ENCODE measurements at regions not wholly inside any gene's neighbourhood (a gene's known extent, or its start where the extent isn't known, plus 50 kb on each side); places are given as distances from the start of the nearest gene placed in this dataset.
"Not testable (repeated sequence)": the region's sequence is repeated elsewhere in the genome, so short reads cannot be mapped to it uniquely, and the experiment has no call there.

DNA sequence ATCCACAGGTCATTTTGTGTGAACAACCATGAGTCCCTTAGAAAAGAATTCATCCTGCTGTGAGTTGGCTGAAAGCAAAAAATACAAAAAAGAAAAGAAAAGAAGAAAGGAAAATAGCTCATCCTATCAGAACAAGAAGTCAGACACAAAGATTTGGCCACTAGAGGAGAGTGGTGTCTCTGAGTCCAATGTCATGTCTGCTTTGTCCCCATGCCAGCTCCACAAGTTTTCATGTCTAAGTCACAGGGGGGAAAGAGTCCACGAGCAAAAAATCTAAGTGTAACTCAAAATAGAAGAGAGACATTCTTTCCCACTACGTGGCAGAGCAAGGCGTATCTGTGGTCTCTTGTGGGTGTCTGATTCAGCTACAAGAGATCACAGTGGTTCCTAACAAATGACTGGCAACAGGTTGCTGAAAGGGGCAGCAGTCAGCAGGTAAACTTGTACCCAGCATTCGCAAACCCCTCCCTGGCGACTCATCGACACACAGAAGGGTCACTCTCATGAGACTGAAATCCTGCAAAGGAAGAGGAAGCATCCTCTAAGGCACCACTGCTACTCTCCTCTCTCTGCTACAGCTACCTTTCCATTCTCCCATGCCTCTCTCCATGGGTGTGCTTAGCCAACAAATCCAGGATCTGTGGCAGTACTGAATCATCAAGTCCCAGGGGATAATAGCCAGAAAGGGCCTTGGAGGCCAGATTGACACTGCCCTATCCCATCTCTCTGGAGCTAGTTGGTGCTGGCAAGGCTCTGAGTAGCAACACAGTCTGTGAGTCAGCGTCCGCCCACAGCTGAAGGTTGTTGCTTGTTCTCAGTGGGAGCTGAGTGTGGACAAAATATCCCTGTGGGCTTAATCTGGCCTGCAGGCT lies 123.0 kb upstream of the SLC39A10 start:
- DNase-seq: peak; percentile 79

DNA sequence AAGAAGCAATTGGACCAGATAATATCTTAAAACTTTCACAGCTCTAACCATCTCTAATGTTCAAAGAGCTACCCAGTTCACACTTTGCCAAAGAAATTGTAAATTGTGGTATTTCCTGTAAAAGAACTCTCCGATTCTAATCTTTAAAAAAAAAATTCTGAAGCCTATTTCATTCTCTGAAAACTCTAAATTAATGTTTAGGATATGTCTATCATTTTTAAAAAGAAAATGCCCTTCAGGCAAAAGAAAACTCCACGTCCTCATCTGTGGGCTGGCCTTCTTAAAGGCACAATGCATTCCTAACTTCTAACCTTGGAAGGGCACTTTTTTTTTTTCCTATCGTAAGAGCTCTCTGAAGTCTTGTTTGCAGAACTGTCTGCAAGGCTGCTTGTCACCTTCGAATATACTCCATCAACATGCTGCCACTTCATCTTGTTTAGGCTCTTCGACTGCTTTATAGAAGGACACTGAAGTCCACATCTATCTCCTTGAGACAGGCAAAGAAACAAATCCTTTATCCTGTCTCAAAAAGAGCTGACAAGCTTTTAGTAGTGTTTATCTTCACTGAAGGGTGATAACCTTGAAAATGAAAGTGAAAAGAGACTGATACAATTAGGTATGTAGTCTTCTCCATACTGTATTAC lies 124.3 kb upstream of the SLC39A10 start:
- DNase-seq: no peak

- DNase-seq: no peak
Measured at GRCh38 chr2:195532255-195532627, 124.8 kb upstream of the SLC39A10 start.

DNA sequence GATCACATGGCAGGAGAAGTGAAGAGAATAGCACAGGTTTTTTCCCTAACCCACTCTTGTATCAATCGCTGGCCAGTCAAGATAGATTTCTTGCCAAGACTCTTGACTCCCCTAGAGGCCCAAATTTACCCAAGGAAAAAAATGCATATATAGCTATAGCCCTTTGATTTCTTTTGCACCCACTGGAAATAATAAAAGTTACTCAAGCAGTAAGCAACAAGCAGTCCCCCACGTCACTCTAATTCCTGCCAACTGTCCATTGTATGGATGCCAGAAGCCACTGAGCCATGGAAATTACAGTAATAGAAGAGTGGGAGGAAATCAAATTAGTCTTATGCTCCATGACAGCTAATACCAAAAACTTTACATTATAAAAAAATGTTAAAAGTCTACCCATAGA lies 125.3 kb upstream of the SLC39A10 start:
- DNase-seq: no peak

DNA sequence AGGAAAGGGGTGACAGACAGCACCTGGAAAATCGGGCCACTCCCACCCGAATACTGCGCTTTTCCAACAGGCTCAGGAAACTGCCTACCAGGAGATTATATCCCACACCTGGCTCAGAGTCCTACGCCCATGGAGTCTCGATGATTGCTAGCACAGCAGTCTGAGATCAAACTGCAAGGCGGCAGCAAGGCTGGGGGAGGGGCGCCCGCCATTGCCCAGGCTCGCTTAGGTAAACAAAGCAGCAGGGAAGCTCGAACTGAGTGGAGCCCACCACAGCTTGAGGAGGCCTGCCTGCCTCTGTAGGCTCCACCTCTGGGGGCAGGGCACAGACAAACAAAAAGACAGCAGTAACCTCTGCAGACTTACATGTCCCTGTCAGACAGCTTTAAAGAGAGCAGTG lies 133.8 kb upstream of the SLC39A10 start:
- DNase-seq: not testable (repeated sequence)

- no peak for DNase-seq
Measured at GRCh38 chr2:195521589-195521988, 135.4 kb upstream of the SLC39A10 start.

DNA sequence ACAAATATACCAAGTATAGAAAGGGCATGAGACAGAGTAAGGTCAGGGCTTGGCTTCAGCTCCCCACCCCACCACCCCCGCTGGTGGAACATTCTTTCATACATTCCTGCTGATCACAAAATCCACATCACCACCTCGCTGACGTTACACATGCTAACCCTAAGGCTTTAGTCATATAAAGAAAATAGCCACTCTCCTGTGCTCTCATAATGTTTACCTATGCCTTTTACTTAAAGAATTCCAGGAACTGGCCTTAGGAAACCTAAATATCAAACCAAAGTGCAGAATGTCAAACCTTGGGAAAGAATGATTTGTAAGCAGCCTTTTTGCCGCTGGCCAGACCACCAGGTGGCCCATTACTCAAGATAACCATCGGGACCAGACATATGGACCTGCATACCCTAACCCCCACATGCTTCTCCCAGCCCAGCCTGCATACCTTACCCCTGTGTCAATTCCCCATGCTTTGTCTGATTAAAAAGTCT lies 136.3 kb upstream of the SLC39A10 start:
- no peak for DNase-seq

- no peak for DNase-seq
Measured at GRCh38 chr2:195515551-195515950, 141.5 kb upstream of the SLC39A10 start.

GRCh38 chr2:195514365-195514764 lies 142.7 kb upstream of the SLC39A10 start:
- DNase-seq: no peak

GRCh38 chr2:195513119-195513518 lies 143.9 kb upstream of the SLC39A10 start:
- DNase-seq: no peak

DNA sequence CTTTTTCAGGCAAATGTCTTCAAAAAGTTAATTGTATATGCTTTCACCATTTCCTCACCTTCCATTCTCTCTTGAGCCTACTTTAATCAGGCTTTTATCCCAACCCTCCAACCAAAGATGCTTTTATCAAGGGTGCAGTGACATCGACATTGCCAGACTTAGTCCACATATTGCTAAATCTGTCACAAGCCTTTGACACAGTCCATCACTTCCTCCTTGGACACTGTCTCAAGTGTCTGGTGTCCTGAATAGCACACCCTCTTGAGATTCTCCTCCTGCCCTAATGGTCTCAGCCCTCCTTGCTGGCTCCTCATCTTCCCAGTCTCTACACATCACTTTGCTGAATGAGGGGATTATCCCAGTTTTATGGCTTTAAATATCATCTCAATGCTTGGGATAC lies 147.5 kb upstream of the SLC39A10 start:
- DNase-seq: no peak

DNA sequence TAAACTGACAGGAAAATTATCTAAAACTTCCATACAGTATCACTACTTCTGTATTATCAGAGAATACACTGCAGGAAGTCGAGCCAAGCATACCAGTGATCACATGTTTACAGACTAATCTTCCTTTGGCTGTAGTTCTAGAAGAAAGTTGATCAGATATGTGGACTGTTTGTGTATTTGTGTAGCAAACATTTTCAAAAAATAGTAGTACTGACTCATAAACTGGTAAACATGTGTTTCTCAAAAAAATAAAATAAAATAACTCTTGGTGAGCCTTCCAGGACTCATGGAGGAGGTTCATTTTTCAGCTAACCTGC lies 148.9 kb upstream of the SLC39A10 start:
- no peak for DNase-seq

DNA sequence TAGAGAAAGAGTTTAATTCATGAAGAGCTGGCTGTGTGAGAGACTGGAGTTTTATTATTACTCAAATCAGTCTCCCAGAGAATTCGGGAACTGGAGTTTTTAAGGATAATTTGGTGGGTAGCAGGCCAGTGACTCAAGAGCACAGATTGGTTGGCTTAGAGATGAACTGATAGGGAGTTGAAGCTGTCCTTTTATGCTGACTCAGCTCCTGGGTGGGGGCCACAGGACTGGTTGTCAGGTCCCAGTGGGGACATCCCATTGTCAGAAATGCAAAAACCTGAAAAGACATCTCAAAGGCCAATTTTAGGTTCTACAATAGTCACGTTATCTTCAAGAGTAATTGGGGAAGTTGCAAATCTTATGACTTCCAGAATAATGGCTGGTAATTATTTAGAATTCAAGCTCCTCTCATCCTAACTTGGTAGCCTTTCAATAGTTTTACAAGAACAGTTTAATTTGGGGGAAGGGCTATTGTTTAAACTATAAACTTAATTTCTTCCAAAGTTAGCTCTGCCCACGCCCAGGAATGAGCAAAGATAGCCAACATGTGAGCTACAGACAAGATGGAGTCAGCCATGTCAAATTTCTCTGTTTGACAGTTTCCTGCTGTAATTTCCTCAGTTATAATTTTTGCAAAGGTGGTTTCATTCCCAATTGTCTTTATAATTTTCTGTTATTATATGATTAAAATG lies 149.4 kb upstream of the SLC39A10 start:
- no peak for DNase-seq

GRCh38 chr2:195505701-195506100 lies 151.3 kb upstream of the SLC39A10 start:
- no peak for DNase-seq

DNA sequence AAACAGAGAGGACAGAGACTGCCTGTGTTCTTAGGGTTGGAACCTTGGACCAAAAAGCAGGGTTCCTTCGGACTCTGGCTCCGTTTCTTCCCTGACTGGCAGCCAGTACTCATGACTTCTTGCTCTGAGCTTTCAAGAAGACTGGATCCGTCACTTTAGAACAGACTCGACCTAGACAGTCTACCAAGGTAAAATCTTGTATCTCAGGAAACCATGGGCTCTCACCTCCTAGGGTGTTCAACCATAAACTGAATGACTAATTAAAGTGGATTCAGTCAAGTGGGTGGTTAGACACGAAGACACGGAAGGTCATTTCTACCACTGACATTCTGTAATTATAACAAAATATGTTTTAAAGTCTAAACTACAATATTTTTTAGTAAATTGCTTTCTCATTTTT lies 153.8 kb upstream of the SLC39A10 start:
- no peak for DNase-seq

DNA sequence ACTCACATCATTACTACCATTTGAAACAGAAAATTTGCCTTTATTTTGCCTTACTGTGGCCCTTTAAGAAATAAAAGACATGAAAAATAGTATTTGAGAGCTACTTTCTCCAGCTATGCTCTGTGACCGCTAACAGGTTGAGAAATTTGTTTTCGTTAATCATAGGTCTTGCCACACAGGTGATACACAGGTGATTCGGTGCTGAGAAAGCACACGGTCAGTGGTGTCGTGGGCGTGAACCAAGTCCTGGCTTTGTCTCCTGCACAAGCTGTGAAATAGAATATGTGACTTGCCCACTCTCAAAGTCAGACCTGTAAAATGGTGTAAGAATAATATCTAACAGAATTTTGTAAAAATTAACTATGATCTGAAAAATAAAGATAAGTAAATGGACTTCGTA lies 155.3 kb upstream of the SLC39A10 start:
- no peak for DNase-seq

DNA sequence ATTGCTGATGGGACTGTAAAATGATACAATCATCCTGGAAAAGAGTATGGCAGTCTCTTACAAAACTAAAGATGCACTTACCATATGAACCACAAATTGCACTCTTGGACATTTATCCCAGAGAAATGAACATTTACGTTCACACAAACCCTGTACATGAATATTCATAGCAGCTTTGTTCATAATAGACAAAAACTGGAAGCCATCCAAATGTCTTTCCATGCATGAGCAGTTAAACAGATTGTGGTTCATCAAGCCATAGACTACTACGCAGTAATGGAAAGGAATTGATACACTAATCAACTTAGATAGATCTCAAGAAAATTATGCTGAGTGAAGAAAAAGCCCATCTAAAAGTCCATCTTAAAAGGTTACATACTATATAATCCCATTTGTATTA lies 156.1 kb upstream of the SLC39A10 start:
- no peak for DNase-seq

DNA sequence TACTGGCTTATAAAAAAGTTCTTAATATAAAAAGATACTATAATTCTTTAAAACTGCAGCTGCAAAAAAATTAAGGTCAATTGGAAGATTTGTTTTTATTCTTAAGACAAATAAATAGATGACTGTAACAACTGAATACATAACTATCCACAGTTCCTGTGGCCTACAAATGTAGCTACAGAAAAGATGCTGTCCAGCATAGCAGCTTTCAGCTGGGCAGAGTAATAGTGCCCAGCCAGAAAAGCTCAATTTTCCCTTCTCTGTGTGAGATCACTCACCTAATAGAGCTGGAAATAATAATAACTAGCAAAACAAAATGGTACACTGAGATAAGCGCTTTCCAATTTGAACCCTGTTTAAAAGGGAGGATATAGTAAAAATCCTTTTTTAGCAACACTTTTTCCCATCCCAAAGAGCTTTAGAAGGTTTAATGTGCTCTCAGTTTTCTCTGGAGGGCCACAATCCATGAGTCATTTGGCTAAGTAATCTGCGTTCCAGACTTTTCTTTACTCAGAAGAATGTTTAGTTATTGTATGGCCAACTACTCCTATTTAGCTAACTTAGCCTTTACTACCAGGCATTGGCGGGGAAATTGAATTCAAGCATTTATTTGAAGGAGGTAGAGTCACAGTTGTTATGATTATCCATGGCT lies 158.1 kb upstream of the SLC39A10 start:
- DNase-seq: no peak

DNA sequence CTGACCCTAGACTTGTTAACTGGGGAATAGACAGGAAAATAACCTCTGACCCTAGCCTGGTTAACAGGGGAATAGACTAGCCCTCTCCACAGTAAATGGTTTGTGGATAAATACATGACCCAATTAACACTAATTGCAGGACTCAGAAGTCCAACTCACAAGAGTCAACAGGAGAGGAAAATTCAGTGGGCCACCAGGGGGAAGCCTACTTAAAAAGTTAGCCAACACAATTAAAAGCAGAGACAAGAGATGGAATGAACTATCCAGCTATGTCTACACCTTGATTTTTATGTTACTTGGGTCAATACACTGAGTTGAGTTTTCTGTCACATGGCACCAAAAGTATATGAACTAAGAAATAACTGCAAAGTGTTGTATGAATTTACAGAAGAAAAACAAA lies 158.8 kb upstream of the SLC39A10 start:
- DNase-seq: peak; percentile 52

DNA sequence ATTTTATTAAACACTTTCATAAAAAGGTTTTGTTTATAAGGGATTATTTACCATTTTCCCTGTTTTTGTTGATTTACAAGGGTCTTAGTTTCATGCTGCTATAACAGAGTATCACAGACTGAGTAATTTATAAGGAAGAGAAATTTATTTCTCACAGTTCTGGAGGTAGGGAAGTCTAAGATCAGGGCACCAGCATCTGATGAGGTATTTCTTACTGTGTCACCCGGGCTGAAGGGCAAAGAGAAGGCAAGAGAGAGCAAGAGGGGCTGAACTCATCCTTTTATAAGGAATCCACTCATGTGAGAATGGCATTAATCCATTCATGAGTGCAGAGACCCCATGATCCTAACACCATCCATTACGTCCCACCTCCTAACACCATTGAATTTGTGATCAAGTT lies 160.0 kb upstream of the SLC39A10 start:
- no peak for DNase-seq

DNA sequence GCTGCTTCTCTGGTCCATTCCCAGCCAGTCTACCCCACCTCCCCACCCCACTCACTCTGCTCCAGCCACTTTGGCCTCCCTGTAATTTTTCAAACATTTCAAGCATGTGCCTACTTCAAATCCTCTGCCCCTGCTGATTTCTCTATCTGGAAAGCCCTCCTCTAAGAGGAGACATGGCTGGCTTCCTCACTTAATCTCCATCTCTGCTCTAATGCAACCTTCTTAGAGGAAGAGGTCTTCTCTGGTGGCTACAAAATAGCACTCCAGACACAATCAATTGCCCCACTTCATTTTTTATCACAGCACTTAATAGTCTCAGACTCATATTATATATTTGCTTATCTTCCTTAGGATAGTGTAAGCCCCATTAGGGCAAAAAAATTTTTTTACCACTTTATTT lies 161.1 kb upstream of the SLC39A10 start:
- DNase-seq: no peak

DNA sequence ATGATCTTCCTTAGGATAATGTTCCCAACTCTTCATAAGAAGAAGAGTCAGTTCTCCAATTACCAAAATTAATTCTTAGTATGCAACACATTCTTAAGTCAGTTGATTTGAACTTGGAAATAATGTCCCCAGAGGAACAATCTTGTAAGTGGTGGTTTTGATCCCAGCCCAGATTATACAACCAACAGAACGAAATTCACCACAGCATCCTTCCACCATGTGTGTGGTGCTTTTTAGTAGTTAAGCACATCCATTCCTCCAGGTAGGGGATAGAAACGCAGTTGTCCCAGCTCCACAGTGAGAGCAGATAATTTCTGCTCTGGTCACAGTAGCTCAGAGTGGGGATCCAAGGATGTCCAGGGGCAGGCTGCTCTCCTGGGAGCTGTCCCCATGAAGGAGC lies 161.7 kb upstream of the SLC39A10 start:
- no peak for DNase-seq

- DNase-seq: no peak
Measured at GRCh38 chr2:195494451-195494850, 162.6 kb upstream of the SLC39A10 start.

DNA sequence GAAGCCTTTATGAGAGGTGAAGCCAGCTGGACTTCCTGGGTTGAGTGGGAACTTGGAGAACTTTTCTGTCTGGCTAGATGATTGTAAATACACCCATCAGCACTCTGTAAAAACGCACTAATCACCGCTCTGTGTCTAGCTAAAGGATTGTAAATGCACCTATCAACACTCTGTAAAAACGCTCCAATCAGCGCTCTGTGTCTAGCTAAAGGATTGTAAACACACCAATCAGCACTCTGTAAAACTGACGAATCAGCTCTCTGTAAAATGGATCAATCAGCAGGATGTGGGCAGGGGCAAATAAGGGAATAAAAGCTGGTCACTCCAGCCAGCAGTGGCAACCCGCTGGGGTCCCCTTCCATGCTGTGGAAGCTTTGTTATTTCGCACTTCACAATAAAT lies 163.6 kb upstream of the SLC39A10 start:
- no peak for DNase-seq

All from stimulated activated CD8-positive, alpha-beta memory T cell treated with anti-CD3 and anti-CD28 coated beads, Interleukin-4, amount 100 ng/mL, for 48 hours (primary cell).